WI38 (cell line): ENCODE measurements at regions not wholly inside any gene's neighbourhood (a gene's known extent, or its start where the extent isn't known, plus 50 kb on each side); places are given as distances from the start of the nearest gene placed in this dataset.

ENCODE experiments used
- H3K4me3 ChIP-seq: 2 replicates; pipeline ENCODE4 v1.5.1; 2011; ENCODE audit warnings: low read depth, mild to moderate bottlenecking, control low read depth, low read length
- CTCF ChIP-seq: IDR thresholded peaks from 2 replicates; pipeline ENCODE4 v1.5.1; 2012; ENCODE audit warnings: low read depth, mild to moderate bottlenecking, control low read depth, low read length

- TF ChIP-seq CTCF = no peak
- no peak overlapping the region for H3K4me3 ChIP-seq
Observed at GRCh38 chr10:107420196-107420595, 255.7 kb upstream of the SORCS1 start.

DNA sequence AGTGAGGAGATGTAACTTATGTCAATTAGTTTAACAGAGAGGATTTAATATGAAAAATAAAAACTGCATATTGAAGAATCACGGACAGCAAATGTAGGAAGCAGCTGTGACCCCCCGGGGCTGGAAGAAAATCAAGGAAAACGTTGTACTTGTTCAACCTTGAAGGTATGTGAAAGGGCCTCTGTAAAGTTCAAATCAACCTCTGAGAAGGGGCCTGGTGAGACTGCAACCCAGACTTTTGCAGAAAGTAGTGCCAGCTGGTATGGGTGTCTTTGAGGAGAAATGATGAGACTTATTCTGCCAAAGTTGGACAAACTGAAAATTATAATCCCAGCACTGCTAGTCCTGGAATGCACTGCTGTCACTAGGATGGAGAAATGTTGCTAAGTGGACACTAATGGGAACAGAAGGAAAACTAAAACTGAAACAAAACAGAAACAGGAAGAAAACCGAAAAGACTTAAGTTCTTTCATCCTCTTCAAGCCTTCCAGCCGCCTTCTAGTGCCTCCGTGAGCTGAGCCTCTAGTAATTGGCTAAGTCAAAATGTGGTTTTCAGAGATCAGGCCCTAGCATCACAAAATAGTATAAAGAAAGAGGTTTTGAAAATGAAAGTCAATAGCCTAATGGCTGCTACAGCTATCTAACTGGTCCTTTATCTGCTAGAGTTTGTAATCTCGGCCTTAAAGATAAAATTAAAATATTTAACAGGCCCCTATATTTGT lies 253.7 kb upstream of the SORCS1 start:
- no peak for TF ChIP-seq CTCF
- no peak overlapping the region for H3K4me3 ChIP-seq

GRCh38 chr10:107417446-107417845 lies 252.9 kb upstream of the SORCS1 start:
- TF ChIP-seq CTCF = no peak
- no peak overlapping the region for H3K4me3 ChIP-seq

DNA sequence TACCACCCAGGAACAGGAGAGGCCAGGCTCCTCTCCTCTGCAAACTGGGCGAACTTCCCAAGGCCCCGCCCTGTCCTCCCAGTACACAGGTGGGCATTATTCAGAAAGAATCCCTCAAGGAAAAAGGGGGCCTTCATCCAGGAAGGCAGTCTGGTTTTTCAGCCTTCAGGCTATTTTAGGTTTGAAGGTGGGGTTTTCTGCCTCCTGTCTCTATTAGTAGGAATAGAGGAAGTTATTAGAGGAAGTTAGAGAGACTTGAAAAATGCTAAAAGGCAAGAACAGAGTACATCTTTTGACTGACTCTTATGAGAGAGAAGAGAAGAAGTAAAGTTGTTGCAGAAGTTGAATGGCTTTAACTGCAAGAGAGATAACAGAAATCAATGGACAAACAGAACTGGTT lies 250.9 kb upstream of the SORCS1 start:
- no peak overlapping the region for H3K4me3 ChIP-seq

DNA sequence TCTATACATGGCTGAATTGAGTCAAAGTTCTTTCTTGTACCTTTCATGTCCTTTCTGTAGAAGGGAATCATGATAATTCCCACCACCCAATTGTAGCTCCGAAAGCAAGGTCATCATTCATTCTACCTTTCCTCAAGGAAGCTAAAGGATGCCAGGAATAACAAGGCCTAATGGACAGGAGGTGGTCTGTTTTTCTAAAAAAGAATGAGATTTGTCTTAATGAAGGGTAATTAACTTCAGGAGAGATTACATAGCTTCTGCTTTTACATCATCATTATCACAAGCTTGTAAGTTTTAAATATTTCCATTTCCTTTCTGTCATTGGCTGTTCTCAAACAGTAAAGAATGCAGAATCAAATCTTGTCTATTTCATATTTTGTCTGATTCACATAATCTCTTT lies 249.5 kb upstream of the SORCS1 start:
- TF ChIP-seq CTCF = no peak
- H3K4me3 ChIP-seq = no peak overlapping the region

More for the DNA sequence above, 250.9 kb upstream of the SORCS1 start:
- no peak for TF ChIP-seq CTCF

DNA sequence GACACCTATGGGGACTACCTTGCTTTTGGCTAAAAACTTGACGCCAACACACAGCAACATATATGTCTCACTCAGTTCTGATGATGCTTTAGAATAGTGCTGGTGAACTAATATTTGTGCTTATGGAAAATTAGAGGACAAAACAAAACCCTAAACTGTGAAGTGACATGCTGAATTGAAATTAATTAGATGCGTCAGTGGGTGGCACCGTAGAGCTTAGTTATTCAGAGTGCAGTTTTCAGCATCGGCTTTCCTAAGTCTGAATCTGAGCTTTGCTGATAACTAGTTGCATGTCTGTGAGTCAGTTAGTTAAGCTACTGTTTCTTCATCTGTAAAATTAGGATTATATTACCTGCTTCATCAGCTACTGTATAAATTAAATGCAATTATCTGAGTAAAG lies 245.0 kb upstream of the SORCS1 start:
- TF ChIP-seq CTCF = no peak
- H3K4me3 ChIP-seq = no peak overlapping the region

- TF ChIP-seq CTCF = no peak
- H3K4me3 ChIP-seq = no peak overlapping the region
Observed at GRCh38 chr10:107398115-107398514, 233.6 kb upstream of the SORCS1 start.
